ES-I3 (cell line): ENCODE measurements at regions not wholly inside any gene's neighbourhood (a gene's known extent, or its start where the extent isn't known, plus 50 kb on each side); places are given as distances from the start of the nearest gene placed in this dataset.

ENCODE experiments used
- H3K36me3 ChIP-seq: 2 replicates; pipeline ENCODE4 v1.6.1; 2013; ENCODE audit warnings: mild to moderate bottlenecking, low read length, control low read depth, moderate library complexity; ENCODE audit not compliant: insufficient read depth
- H3K4me1 ChIP-seq: 2 replicates; pipeline ENCODE4 v1.6.1; 2013; ENCODE audit warnings: mild to moderate bottlenecking, control low read depth, low read length; ENCODE audit not compliant: insufficient read depth
- H3K9ac ChIP-seq: 2 replicates; pipeline ENCODE4 v1.6.1; 2013; ENCODE audit warnings: low read depth, mild to moderate bottlenecking, low read length, moderate library complexity
- H3K9me3 ChIP-seq: 2 replicates; pipeline ENCODE4 v1.6.1; 2013; ENCODE audit warnings: mild to moderate bottlenecking, low read length, moderate library complexity; ENCODE audit not compliant: control insufficient read depth, insufficient read depth

GRCh38 chr4:152115118-152115517 is 354.3 kb upstream of the GATB start:
- Histone ChIP-seq H3K36me3 (no peaks in the 10 kb centered on the region), H3K9me3 (no peaks in the 10 kb centered on the region), H3K4me1 (no peaks in the 10 kb centered on the region), H3K9ac (no peak overlapping the region)

DNA sequence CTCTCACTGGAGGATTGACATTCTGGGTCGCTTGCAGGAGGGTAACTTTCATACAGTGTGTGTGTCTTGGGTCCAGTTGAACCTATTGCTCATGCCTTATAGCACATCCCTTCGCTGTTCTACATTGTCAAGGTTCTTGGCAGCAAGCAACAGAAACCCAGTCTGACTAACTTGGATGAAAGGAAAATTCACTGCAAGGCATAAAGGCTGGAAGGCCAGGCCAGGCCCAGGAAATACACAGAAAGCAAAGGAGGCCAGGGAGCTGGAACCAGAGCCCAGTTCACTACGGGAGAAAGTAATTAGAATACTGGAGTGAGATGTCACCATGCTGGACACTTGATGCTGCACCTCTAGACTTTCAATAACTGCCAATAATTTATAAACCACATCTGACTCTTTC is 353.8 kb upstream of the GATB start:
- no peaks in the 10 kb centered on the region for H3K36me3 ChIP-seq
- no peaks in the 10 kb centered on the region for H3K4me1 ChIP-seq
- H3K9ac ChIP-seq, result no peak overlapping the region
- H3K9me3 ChIP-seq, result no peaks in the 10 kb centered on the region

DNA sequence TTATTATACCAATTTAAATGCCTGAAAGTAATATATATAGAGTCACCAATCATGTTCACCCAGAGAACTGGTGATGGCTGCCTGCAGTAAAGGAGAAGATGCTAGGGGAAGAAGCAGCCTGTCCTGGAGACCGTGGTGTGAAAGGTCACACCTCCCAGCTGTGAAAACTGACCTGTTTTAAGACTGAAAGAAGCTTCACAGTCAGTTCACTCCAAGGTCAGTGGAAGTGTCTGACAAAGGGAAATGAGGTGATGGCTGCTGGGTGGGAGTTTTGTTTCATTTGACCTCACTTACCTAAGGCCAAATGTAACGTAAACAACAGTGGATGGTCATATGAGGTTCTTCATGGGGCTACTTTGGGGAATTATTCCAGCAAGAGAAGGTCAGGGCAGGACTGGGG is 352.1 kb upstream of the GATB start:
- H3K9me3 ChIP-seq, result no peaks in the 10 kb centered on the region

DNA sequence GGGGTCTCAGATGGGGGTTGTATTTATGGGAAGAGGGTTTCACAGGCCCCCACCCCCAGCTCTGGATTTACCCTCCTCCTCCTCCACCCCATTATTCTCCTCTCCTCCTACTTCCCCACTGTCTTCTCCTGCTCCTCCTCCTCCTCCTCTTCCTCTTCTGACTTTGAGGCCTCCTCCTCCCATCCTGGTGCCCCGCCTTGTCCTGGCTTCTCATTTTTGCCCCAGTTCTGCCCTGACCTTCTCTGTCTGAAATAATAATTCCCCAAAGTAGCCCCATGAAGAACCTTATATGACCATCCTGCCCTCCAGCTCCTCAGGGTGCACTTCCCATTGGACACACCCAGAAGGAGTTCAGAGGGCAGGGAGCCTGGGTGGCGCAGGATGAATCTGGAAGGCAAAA is 351.4 kb upstream of the GATB start:
- Histone ChIP-seq H3K9me3 (no peaks in the 10 kb centered on the region), H3K36me3 (no peaks in the 10 kb centered on the region), H3K4me1 (no peaks in the 10 kb centered on the region), H3K9ac (no peak overlapping the region)

More for the DNA sequence above, 352.1 kb upstream of the GATB start:
- H3K36me3 ChIP-seq, result no peaks in the 10 kb centered on the region
- H3K4me1 ChIP-seq, result no peaks in the 10 kb centered on the region
- no peak overlapping the region for H3K9ac ChIP-seq

DNA sequence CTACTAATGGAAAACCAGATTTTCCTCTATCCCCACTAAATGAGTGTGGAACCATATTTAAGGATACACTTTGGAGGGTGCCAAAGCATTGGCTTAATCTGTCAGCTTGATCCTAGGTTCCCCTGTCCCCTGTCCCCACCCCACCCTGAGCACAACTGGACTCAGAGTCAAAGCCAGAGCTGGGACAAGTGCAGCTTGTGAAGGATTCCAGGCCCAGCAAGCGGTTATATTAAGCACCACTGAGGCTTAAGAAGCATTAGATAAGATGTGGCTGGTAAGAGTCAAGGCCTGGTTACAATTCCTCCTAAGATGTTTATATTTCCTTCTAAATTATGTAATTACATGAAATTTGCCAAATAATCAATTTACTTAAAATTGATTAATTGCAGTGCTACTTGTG is 350.0 kb upstream of the GATB start:
- Histone ChIP-seq H3K9me3 (no peaks in the 10 kb centered on the region), H3K4me1 (0 out of 2 replicates have a peak, but pooled peaks cover 7% of the 10 kb centered on the region), H3K9ac (no peak overlapping the region), H3K36me3 (no peaks in the 10 kb centered on the region)

DNA sequence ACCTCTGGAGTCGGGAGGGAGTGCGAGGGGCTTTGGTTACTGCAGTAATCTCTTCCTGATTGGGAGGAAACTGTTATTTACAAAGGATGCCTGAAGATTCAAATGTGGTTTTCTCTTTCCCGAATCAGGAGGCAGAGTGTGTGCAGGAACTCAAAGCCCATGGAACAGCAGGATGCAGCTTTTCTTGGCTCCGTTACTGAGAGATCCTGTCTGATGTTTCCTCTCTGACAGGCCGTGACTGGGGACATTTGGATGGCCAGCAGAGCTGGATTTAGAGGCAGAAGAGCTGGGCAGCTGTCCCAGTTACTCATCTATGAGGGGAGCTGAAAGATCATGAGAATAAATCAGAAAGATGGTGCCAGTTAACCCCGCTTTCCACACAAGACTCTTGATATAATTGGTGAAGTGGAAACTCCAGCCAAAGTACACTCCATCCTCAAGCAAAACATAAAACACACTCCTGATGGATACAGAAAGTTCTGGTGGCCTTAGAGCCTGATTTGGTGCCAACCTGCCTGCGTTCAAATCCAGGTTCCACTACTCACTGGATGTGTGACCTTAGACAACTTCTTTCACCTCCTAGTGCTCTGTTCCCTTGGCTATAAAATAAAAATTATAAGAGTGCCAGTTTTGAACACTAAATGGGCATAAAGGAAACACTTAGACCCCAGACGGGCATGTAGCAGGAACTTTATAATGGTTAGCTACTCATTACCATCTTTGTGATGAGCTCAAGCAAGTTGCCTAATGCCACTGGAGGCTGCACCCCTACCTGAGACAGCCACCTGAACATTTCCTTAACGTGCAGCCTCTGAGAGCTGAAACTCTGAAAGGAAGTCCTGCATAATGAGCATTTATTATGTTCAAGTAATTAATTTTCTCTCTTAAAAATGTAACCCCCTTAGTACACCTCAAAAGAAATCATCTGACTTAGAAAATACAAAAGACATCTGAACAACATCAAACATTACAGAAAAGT is 349.0 kb upstream of the GATB start:
- H3K4me1 ChIP-seq, result peaks cover 12% of the 10 kb centered on the region; the same call in 1 of the 2 replicates
- H3K9me3 ChIP-seq, result no peaks in the 10 kb centered on the region
- H3K36me3 ChIP-seq, result no peaks in the 10 kb centered on the region
- H3K9ac ChIP-seq, result no peak overlapping the region

GRCh38 chr4:152107736-152108500 is 347.1 kb upstream of the GATB start:
- Histone ChIP-seq H3K36me3 (no peaks in the 10 kb centered on the region), H3K9ac (no peak overlapping the region), H3K9me3 (no peaks in the 10 kb centered on the region), H3K4me1 (peaks cover 15% of the 10 kb centered on the region; the same call in 1 of the 2 replicates)

GRCh38 chr4:152106781-152107321 is 346.0 kb upstream of the GATB start:
- H3K9ac ChIP-seq, result no peak overlapping the region
- H3K9me3 ChIP-seq, result no peaks in the 10 kb centered on the region
- H3K4me1 ChIP-seq, result peaks cover 22% of the 10 kb centered on the region; the same call in 1 of the 2 replicates
- H3K36me3 ChIP-seq, result no peaks in the 10 kb centered on the region

GRCh38 chr4:152106113-152106763 is 345.4 kb upstream of the GATB start:
- H3K36me3 ChIP-seq, result no peaks in the 10 kb centered on the region
- H3K9ac ChIP-seq, result no peak overlapping the region
- H3K4me1 ChIP-seq, result peaks cover 28% of the 10 kb centered on the region
- H3K9me3 ChIP-seq, result no peaks in the 10 kb centered on the region

DNA sequence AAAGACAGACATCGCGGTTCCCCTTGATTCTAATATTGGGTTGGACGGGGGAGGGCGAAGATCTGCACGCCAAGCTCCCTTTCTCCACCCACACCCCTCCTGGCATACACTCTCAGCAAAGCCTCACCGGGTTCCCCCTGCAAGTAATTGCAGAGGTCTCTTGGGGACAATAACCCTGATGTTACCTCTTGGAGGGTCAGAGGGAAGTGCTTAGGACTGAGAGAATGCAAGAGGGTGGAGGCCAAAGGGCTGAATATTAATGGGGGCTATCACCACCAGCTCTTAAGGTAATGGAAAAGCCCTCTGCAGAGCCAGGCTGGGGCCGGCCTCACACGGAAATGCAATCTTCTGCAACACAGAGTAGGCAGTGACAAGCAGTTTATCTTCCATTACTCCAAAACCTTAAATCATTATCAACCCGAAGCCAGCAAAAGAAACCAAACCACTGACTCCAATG is 344.1 kb upstream of the GATB start:
- no peak overlapping the region for H3K9ac ChIP-seq
- peaks cover 29% of the 10 kb centered on the region for H3K4me1 ChIP-seq
- H3K9me3 ChIP-seq, result no peaks in the 10 kb centered on the region
- no peaks in the 10 kb centered on the region for H3K36me3 ChIP-seq

- Histone ChIP-seq H3K9me3 (no peaks in the 10 kb centered on the region), H3K9ac (no peak overlapping the region), H3K36me3 (no peaks in the 10 kb centered on the region), H3K4me1 (peaks cover 29% of the 10 kb centered on the region)
Measured at GRCh38 chr4:152104356-152104755, 343.5 kb upstream of the GATB start.

DNA sequence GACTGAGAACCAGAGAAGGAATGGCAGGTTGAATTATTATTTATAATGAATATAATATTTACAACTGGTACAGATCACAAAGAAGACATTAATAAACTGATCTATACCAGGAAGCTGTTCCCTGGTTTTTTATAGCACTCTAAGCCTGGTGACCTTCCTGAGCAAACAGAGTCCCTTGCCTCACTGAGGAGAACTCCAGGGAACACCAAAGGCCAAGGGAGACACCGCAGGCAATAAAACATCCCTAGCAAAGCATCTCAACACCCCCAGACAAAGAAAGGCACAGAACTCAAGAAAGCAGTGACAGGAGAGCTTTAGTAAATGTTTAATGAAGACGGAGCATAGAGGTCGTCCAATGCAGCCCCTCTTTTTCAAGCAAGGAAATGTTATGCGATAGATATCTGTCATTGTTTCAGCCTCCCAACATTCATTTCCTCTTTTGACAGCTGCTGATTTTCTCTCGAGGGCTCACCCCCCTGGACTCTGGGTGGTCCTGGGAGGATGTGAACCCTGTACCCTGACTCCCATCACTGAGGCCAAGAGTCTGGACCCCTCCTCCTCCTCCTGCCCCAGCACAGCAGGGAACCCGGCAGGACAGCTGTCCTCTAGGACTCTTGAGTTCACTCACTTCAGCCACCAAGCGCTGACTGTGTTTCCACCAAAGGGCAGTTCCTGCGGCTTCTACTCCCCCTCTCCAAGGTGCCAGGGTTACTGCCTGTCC is 342.5 kb upstream of the GATB start:
- no peak overlapping the region for H3K9ac ChIP-seq
- H3K4me1 ChIP-seq, result peaks cover 29% of the 10 kb centered on the region
- H3K36me3 ChIP-seq, result no peaks in the 10 kb centered on the region
- H3K9me3 ChIP-seq, result no peaks in the 10 kb centered on the region

DNA sequence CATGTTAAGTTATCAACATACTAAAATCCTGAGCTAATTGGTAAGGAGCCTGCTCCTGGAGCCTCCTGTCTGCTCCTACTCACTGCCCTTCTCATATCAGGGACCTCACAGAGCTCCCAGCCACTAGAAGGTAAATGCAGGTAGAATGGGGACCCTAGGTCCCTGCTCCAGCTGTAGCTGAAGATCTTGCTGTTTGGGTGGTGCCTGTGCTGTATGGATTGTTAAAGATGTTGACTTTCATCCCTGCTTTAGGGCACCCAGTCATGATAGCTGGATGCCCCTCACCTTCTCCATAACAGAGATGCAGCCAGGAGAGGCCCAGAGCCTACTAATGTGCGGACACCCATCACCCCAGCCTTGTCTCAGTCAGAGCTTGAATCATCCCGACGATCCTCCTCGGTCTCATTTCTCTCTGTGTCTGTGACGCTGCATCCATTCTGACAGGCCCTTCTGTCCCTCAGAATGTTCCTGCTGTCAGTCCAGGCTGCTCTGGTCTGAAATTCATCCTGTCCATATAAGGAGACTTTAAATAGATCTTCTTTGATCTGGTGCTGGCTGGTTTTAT is 341.7 kb upstream of the GATB start:
- Histone ChIP-seq H3K9ac (no peak overlapping the region), H3K9me3 (no peaks in the 10 kb centered on the region), H3K36me3 (no peaks in the 10 kb centered on the region), H3K4me1 (peaks cover 29% of the 10 kb centered on the region)
